GM23338 (cell line): ENCODE measurements at regions not wholly inside any gene's neighbourhood (a gene's known extent, or its start where the extent isn't known, plus 50 kb on each side); places are given as distances from the start of the nearest gene placed in this dataset.

Source experiments
- ATAC-seq: fragments of 200-7000 bp; cut with Tn5 transposase; 3 replicates; pipeline ENCODE4 v1.9.1; 2020
- DNase-seq: peaks from one replicate; pipeline ENCODE4 v3.0.0-alpha.2; 2015; ENCODE audit warnings: low spot score
- H2AFZ ChIP-seq: fragments of 200-600 bp; sonication (generic); 2 replicates; pipeline ENCODE4 v1.8.0; 2016; ENCODE audit warnings: antibody characterized with exemption, mild to moderate bottlenecking, moderate library complexity
- H3F3A ChIP-seq: fragments of 200-600 bp; sonication (generic); replicated peaks from 2 replicates; pipeline ENCODE4 v1.8.0; 2017; ENCODE audit warnings: antibody characterized with exemption, mixed run types, low read depth
- H3K27ac ChIP-seq: fragments of 200-600 bp; sonication (generic); 2 replicates; pipeline ENCODE4 v1.6.1; 2016; ENCODE audit warnings: low read depth
- H3K27me3 ChIP-seq: fragments of 200-600 bp; sonication (generic); 2 replicates; pipeline ENCODE4 v1.8.0; 2016; ENCODE audit warnings: mild to moderate bottlenecking, mixed run types, moderate library complexity; ENCODE audit not compliant: insufficient read depth
- H3K36me3 ChIP-seq: fragments of 200-600 bp; sonication (generic); 2 replicates; pipeline ENCODE4 v1.8.0; 2016; ENCODE audit warnings: mild to moderate bottlenecking; ENCODE audit not compliant: insufficient read depth
- H3K4me1 ChIP-seq: fragments of 200-600 bp; sonication (generic); 2 replicates; pipeline ENCODE4 v1.8.0; 2016; ENCODE audit warnings: mild to moderate bottlenecking, moderate library complexity; ENCODE audit not compliant: insufficient read depth
- H3K4me2 ChIP-seq: fragments of 200-600 bp; sonication (generic); 2 replicates; pipeline ENCODE4 v1.7.1; 2017; ENCODE audit warnings: mixed run types
- H3K4me3 ChIP-seq: fragments of 200-600 bp; sonication (generic); 2 replicates; pipeline ENCODE4 v1.6.1; 2016; ENCODE audit warnings: mixed run types
- H3K79me2 ChIP-seq: fragments of 200-600 bp; sonication (generic); replicated peaks from 2 replicates; pipeline ENCODE4 v1.8.0; 2017; ENCODE audit warnings: mild to moderate bottlenecking; ENCODE audit not compliant: insufficient read depth
- H3K9me2 ChIP-seq: fragments of 200-600 bp; sonication (generic); 2 replicates; pipeline ENCODE4 v1.8.0; 2017; ENCODE audit not compliant: insufficient read depth
- H4K20me1 ChIP-seq: fragments of 200-600 bp; sonication (generic); replicated peaks from 2 replicates; pipeline ENCODE4 v1.8.0; 2017; ENCODE audit warnings: mild to moderate bottlenecking; ENCODE audit not compliant: insufficient read depth
- H3K27ac Mint-ChIP-seq: 2 replicates; pipeline ENCODE4 v1.8.0; 2020; ENCODE audit warnings: inconsistent platforms, mild to moderate bottlenecking, moderate library complexity, mixed read lengths
- H3K27me3 Mint-ChIP-seq: 3 replicates; pipeline ENCODE4 v1.8.0; 2022; ENCODE audit warnings: low read depth, mild to moderate bottlenecking, moderate library complexity, mixed read lengths, inconsistent platforms; ENCODE audit not compliant: insufficient read depth, poor library complexity
- H3K36me3 Mint-ChIP-seq: 3 replicates; pipeline ENCODE4 v1.8.0; 2021; ENCODE audit warnings: low read depth, mild to moderate bottlenecking, inconsistent platforms, moderate library complexity, mixed read lengths
- H3K4me1 Mint-ChIP-seq: 3 replicates; pipeline ENCODE4 v1.8.0; 2020; ENCODE audit warnings: mild to moderate bottlenecking, inconsistent platforms, mixed read lengths
- H3K4me3 Mint-ChIP-seq: 3 replicates; pipeline ENCODE4 v1.8.0; 2021; ENCODE audit warnings: moderate library complexity, mild to moderate bottlenecking, inconsistent platforms, mixed read lengths
- H3K9me3 Mint-ChIP-seq: 3 replicates; pipeline ENCODE4 v1.8.0; 2020; ENCODE audit warnings: moderate library complexity, mild to moderate bottlenecking, inconsistent platforms, mixed read lengths
- CREB1 ChIP-seq: fragments of 250-450 bp; sonication (Bioruptor Pico); IDR thresholded peaks from 2 replicates; pipeline ENCODE4 v1.5.0; 2020; ENCODE audit warnings: low read depth, mild to moderate bottlenecking, moderate library complexity
- EZH2 ChIP-seq: fragments of 200-600 bp; sonication (generic); IDR thresholded peaks from one replicate; pipeline ENCODE4 v1.8.0; 2017; ENCODE audit warnings: antibody characterized with exemption, mild to moderate bottlenecking, low read depth; ENCODE audit not compliant: unreplicated experiment
- EZH2phosphoT487 ChIP-seq: fragments of 200-600 bp; sonication (generic); IDR thresholded peaks from one replicate; pipeline ENCODE4 v1.8.1; 2018; ENCODE audit warnings: antibody characterized with exemption; ENCODE audit not compliant: unreplicated experiment
- JUNB ChIP-seq: IDR thresholded peaks from one replicate; pipeline ENCODE4 v1.6.1; 2016; ENCODE audit warnings: antibody characterized with exemption; ENCODE audit not compliant: unreplicated experiment
- NANOG ChIP-seq: IDR thresholded peaks from 2 replicates; pipeline ENCODE4 v1.6.1; 2016; ENCODE audit warnings: antibody characterized with exemption, borderline replicate concordance
- POLR2AphosphoS5 ChIP-seq: IDR thresholded peaks from 2 replicates; pipeline ENCODE4 v1.6.1; 2016; ENCODE audit warnings: antibody characterized with exemption, low read depth
- STAT1 ChIP-seq: IDR thresholded peaks from one replicate; pipeline ENCODE4 v1.6.1; 2016; ENCODE audit warnings: antibody characterized with exemption; ENCODE audit not compliant: unreplicated experiment
- ZNF114 ChIP-seq: fragments of 250-450 bp; sonication (Bioruptor Pico); IDR thresholded peaks from 2 replicates; pipeline ENCODE4 v1.5.0; 2020; ENCODE audit warnings: mild to moderate bottlenecking, moderate library complexity
- ZNF331 ChIP-seq: fragments of 250-450 bp; sonication (Bioruptor Pico); IDR thresholded peaks from 2 replicates; pipeline ENCODE4 v1.5.0; 2020; ENCODE audit warnings: low read depth, mild to moderate bottlenecking, moderate library complexity
- TF ChIP-seq, protein P1 (sequence below): IDR thresholded peaks from one replicate; pipeline ENCODE4 v1.6.1; 2018; ENCODE audit warnings: antibody characterized with exemption; ENCODE audit not compliant: unreplicated experiment
- TF ChIP-seq, protein P2 (sequence below): fragments of 250-450 bp; sonication (Bioruptor Pico); IDR thresholded peaks from 2 replicates; pipeline ENCODE4 v1.5.0; 2020; ENCODE audit warnings: mild to moderate bottlenecking, moderate library complexity
- TF ChIP-seq, protein P3 (sequence below): IDR thresholded peaks from 2 replicates; pipeline ENCODE4 v1.6.1; 2016; ENCODE audit warnings: antibody characterized with exemption
- TF ChIP-seq, protein P4 (sequence below), 2 experiments: fragments of 200-600 bp in 1 of 2; sonication (generic) in 1 of 2; conservative IDR thresholded peaks; 2 replicates each; pipeline versions ENCODE4 v1.5.1 to v1.6.1; 2016 to 2017; ENCODE audit warnings: antibody characterized with exemption in 2 of 2, low read depth in 2 of 2, mild to moderate bottlenecking in 2 of 2, moderate library complexity in 1 of 2

DNA sequence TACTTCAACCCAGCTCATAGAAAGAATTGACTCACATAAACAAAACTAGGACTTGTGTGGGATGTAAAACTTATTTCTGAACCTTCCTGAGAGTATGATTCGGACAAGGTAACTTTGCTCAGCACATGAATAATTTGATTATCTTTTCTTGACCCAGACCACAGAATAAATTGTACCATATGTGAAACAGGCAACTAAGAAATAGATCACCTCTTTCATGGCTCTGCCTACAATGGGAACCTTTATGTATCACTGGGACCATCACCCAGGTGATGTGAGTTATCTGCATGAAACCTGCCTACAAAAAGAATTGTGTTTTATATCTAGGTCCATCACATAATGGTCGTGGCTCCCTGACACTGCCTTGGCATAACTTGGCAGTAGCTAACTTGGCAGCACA, 1124.1 kb upstream of the AMELY start:
- Histone ChIP-seq H3K36me3 (no peaks in the 10 kb centered on the region), H3K9me2 (no peaks in the 10 kb centered on the region), H4K20me1 (no peaks in the 10 kb centered on the region), H3F3A (no peaks in the 10 kb centered on the region), H3K4me3 (no peak overlapping the region), H3K79me2 (no peaks in the 10 kb centered on the region), H3K27ac (no peak overlapping the region), H3K27me3 (no peaks in the 10 kb centered on the region), H2AFZ (no peak overlapping the region), H3K4me1 (no peaks in the 10 kb centered on the region), H3K4me2 (no peak overlapping the region)
- TF ChIP-seq, protein P1, sequence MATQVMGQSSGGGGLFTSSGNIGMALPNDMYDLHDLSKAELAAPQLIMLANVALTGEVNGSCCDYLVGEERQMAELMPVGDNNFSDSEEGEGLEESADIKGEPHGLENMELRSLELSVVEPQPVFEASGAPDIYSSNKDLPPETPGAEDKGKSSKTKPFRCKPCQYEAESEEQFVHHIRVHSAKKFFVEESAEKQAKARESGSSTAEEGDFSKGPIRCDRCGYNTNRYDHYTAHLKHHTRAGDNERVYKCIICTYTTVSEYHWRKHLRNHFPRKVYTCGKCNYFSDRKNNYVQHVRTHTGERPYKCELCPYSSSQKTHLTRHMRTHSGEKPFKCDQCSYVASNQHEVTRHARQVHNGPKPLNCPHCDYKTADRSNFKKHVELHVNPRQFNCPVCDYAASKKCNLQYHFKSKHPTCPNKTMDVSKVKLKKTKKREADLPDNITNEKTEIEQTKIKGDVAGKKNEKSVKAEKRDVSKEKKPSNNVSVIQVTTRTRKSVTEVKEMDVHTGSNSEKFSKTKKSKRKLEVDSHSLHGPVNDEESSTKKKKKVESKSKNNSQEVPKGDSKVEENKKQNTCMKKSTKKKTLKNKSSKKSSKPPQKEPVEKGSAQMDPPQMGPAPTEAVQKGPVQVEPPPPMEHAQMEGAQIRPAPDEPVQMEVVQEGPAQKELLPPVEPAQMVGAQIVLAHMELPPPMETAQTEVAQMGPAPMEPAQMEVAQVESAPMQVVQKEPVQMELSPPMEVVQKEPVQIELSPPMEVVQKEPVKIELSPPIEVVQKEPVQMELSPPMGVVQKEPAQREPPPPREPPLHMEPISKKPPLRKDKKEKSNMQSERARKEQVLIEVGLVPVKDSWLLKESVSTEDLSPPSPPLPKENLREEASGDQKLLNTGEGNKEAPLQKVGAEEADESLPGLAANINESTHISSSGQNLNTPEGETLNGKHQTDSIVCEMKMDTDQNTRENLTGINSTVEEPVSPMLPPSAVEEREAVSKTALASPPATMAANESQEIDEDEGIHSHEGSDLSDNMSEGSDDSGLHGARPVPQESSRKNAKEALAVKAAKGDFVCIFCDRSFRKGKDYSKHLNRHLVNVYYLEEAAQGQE = no peak
- TF ChIP-seq NANOG (no peak), ZNF114 (no peak), POLR2AphosphoS5 (no peak), EZH2phosphoT487 (no peak), ZNF331 (CRISPR knock-in tag) (no peak), CREB1 (CRISPR knock-in tag) (no peak), JUNB (no peak), STAT1 (no peak), EZH2 (no peak)
- TF ChIP-seq, protein P2, sequence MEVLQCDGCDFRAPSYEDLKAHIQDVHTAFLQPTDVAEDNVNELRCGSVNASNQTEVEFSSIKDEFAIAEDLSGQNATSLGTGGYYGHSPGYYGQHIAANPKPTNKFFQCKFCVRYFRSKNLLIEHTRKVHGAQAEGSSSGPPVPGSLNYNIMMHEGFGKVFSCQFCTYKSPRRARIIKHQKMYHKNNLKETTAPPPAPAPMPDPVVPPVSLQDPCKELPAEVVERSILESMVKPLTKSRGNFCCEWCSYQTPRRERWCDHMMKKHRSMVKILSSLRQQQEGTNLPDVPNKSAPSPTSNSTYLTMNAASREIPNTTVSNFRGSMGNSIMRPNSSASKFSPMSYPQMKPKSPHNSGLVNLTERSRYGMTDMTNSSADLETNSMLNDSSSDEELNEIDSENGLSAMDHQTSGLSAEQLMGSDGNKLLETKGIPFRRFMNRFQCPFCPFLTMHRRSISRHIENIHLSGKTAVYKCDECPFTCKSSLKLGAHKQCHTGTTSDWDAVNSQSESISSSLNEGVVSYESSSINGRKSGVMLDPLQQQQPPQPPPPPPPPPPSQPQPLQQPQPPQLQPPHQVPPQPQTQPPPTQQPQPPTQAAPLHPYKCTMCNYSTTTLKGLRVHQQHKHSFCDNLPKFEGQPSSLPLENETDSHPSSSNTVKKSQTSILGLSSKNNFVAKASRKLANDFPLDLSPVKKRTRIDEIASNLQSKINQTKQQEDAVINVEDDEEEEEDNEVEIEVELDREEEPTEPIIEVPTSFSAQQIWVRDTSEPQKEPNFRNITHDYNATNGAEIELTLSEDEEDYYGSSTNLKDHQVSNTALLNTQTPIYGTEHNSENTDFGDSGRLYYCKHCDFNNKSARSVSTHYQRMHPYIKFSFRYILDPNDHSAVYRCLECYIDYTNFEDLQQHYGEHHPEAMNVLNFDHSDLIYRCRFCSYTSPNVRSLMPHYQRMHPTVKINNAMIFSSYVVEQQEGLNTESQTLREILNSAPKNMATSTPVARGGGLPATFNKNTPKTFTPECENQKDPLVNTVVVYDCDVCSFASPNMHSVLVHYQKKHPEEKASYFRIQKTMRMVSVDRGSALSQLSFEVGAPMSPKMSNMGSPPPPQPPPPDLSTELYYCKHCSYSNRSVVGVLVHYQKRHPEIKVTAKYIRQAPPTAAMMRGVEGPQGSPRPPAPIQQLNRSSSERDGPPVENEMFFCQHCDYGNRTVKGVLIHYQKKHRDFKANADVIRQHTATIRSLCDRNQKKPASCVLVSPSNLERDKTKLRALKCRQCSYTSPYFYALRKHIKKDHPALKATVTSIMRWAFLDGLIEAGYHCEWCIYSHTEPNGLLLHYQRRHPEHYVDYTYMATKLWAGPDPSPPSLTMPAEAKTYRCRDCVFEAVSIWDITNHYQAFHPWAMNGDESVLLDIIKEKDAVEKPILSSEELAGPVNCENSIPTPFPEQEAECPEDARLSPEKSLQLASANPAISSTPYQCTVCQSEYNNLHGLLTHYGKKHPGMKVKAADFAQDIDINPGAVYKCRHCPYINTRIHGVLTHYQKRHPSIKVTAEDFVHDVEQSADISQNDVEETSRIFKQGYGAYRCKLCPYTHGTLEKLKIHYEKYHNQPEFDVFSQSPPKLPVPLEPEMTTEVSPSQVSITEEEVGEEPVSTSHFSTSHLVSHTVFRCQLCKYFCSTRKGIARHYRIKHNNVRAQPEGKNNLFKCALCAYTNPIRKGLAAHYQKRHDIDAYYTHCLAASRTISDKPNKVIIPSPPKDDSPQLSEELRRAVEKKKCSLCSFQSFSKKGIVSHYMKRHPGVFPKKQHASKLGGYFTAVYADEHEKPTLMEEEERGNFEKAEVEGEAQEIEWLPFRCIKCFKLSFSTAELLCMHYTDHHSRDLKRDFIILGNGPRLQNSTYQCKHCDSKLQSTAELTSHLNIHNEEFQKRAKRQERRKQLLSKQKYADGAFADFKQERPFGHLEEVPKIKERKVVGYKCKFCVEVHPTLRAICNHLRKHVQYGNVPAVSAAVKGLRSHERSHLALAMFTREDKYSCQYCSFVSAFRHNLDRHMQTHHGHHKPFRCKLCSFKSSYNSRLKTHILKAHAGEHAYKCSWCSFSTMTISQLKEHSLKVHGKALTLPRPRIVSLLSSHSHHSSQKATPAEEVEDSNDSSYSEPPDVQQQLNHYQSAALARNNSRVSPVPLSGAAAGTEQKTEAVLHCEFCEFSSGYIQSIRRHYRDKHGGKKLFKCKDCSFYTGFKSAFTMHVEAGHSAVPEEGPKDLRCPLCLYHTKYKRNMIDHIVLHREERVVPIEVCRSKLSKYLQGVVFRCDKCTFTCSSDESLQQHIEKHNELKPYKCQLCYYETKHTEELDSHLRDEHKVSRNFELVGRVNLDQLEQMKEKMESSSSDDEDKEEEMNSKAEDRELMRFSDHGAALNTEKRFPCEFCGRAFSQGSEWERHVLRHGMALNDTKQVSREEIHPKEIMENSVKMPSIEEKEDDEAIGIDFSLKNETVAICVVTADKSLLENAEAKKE (CRISPR knock-in tag) = no peak
- TF ChIP-seq, protein P3, sequence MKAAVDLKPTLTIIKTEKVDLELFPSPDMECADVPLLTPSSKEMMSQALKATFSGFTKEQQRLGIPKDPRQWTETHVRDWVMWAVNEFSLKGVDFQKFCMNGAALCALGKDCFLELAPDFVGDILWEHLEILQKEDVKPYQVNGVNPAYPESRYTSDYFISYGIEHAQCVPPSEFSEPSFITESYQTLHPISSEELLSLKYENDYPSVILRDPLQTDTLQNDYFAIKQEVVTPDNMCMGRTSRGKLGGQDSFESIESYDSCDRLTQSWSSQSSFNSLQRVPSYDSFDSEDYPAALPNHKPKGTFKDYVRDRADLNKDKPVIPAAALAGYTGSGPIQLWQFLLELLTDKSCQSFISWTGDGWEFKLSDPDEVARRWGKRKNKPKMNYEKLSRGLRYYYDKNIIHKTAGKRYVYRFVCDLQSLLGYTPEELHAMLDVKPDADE = no peak
- TF ChIP-seq, protein P4, sequence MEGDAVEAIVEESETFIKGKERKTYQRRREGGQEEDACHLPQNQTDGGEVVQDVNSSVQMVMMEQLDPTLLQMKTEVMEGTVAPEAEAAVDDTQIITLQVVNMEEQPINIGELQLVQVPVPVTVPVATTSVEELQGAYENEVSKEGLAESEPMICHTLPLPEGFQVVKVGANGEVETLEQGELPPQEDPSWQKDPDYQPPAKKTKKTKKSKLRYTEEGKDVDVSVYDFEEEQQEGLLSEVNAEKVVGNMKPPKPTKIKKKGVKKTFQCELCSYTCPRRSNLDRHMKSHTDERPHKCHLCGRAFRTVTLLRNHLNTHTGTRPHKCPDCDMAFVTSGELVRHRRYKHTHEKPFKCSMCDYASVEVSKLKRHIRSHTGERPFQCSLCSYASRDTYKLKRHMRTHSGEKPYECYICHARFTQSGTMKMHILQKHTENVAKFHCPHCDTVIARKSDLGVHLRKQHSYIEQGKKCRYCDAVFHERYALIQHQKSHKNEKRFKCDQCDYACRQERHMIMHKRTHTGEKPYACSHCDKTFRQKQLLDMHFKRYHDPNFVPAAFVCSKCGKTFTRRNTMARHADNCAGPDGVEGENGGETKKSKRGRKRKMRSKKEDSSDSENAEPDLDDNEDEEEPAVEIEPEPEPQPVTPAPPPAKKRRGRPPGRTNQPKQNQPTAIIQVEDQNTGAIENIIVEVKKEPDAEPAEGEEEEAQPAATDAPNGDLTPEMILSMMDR (conservative IDR thresholded peaks at IDR 0.05; ENCODE audit: low read depth in 2 of 2) = no peak
- Mint-ChIP-seq H3K9me3 (no peaks in the 10 kb centered on the region), H3K27me3 (no peaks in the 10 kb centered on the region), H3K4me1 (no peaks in the 10 kb centered on the region), H3K36me3 (no peaks in the 10 kb centered on the region), H3K27ac (no peak overlapping the region), H3K4me3 (no peak overlapping the region)
- DNase-seq (no peak), ATAC-seq (no peak)
